NCI-H524 (cell line): ENCODE measurements at regions not wholly inside any gene's neighbourhood (a gene's known extent, or its start where the extent isn't known, plus 50 kb on each side); places are given as distances from the start of the nearest gene placed in this dataset.
"Not testable (repeated sequence)": the region's sequence is repeated elsewhere in the genome, so short reads cannot be mapped to it uniquely, and the experiment has no call there.

Source experiments
- DNase-seq, 2 experiments: peaks; one replicate each; lab custom pipeline; 2025; lab: John Stamatoyannopoulos, UW

- DNase-seq, result peak in 1 of 2 experiments; percentile 55
These were observed 545.8 kb upstream of the ARRDC3 start for GRCh38 chr5:91928754-91929521.

- no peak for DNase-seq
These were observed 544.3 kb upstream of the ARRDC3 start for GRCh38 chr5:91927439-91927838.

DNA sequence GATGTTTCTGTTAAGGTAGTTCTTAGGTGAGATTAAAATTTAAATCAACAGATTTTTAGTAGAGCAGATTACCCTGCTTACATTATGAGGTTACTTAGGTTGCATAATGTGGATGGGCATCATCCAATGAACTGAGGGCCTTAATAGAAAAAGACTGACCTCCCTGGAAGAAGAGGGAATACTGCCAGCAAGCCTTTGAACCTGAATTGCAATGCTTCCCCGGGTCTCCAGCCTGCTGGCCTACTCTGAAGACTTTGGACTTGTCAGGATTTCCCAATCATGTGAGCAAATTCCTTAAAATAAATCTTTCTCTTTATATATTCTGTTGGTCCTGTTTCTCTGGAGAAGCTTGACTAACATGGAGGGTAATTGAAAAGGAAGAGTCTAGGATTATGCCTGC, 542.1 kb upstream of the ARRDC3 start:
- no peak for DNase-seq

GRCh38 chr5:91917037-91917814, 534.1 kb upstream of the ARRDC3 start:
- DNase-seq, result not testable (repeated sequence)

GRCh38 chr5:91910655-91911054, 527.5 kb upstream of the ARRDC3 start:
- peak in 1 of 2 experiments; percentile 15 for DNase-seq

DNA sequence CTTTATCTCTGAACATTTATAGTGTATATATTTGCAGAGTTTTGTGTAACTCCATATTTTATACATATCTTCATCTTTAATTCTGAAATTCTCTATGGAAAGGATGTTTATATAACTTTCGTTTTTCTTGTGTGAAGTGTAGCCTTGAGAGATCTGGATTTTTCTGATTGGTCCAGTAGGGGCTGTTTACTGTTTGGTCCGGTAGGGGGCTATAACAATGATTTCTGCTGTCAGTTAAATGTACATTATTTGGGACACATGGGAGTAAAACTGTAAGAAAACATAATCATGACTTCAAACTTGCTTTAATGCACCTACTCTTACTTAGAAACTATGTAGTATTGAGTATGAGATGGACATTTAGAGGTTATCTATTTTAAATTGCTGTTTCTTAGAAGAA, 527.1 kb upstream of the ARRDC3 start:
- DNase-seq, result no peak

- DNase-seq, result no peak
These were observed 523.4 kb upstream of the ARRDC3 start for GRCh38 chr5:91906494-91906893.

- no peak for DNase-seq
These were observed 522.9 kb upstream of the ARRDC3 start for GRCh38 chr5:91906027-91906426.

GRCh38 chr5:91898898-91899297, 515.8 kb upstream of the ARRDC3 start:
- peak; percentile 76 to 95 for DNase-seq

DNA sequence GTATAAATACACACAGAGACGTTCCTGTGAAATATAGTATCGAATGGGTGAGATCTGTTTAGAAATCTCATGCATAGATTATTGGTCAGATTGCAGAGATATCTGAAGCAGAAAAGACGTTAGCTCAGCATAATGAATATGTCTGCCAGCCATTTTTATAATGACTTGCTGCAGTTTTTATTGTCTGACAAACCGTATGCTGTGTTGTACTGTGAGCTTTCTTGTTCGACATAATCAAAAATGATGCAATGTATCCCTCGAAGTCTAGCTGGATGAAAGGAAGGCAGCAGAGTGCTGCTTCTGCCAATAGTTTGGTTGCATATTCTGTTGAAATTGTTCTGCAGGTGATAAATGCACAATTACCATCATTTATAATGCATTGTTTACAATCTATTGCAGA, 514.9 kb upstream of the ARRDC3 start:
- no peak for DNase-seq

DNA sequence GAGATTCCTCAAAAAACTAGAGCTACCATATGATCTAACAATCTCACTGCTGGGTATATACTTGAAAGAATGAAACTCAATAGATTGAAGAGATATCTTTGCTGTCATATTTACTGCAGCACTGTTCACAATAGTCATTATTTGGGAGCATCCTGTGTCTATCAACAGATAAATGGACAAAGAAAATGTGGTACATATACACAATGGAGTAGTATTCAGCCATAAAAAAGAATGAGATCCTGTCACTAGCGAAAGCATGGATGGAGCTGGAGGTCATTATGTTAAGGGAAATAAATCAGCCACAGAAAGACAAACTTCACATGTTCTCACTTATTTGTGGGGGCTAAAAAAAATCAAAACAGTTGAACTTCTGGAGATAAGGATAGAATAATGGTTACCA, 505.7 kb upstream of the ARRDC3 start:
- DNase-seq, result no peak

GRCh38 chr5:91885291-91886265, 502.5 kb upstream of the ARRDC3 start:
- peak; percentile 87 to 97 for DNase-seq

GRCh38 chr5:91884036-91884435, 500.9 kb upstream of the ARRDC3 start:
- no peak for DNase-seq

DNA sequence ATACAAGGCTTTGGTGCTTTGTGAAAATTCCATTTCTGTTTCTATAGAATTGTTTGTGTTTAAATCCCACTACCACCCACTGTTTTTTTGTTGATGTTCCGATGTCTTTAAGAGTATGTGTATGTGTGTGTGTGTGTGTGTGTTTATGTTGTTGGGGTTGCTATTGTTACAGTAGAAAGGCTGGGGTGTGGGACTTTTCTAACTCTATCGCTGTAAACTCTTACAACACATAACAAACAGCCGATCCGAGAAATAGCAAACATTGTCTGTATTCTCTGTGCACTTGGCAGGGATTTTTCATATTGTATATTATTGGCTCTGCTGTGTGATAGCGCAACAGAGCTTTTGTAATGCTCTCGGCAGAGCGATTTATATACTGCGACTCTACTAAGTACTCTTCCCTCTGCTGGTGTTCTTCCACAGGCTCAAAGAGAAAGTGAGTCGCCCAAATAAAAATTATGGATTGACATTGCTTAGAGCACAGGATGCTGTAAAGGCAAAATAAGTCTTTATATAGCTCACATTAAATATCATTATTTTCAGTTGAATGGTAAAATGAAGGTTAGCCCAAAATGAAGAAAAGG, 492.2 kb upstream of the ARRDC3 start:
- no peak for DNase-seq

GRCh38 chr5:91867799-91868198, 484.7 kb upstream of the ARRDC3 start:
- DNase-seq, result no peak

DNA sequence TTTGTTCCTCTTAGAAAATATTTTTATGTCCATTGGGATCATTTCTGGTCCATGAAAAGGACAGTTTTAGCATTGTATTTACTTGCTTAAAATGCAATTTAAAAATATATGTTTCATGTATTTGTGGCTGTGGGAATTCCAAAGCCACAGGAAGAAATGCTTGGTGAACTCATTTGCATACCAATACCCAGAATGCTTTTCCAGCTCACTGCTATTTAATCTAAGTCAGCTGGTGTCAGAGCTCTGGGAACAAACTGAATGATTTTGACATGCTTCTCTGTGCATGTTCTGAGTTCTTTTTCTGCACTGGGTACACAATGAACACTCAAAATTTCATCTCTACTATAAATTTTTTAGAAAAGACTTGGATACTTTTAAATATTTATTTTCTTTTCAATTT, 482.8 kb upstream of the ARRDC3 start:
- DNase-seq, result no peak

GRCh38 chr5:91864962-91865361, 481.8 kb upstream of the ARRDC3 start:
- DNase-seq, result peak in 1 of 2 experiments; percentile 30

DNA sequence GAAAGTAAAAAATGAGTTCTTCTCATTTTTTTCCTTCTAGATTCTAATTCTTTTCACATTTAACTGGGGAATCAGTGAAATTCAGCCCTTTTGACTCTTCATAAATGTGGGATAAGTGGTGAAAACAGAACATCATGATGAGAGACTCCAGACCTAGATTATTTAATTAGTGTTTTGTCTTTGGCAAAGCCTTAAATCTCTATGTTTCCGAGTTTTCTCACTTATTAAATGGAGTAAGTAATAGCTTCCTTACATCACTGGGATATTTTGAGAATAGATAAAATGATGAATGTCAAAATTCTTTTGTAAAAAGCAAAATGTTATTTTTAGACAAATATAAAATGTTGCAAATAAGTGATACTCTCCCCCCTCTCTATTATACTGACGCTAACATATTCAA, 468.6 kb upstream of the ARRDC3 start:
- DNase-seq, result no peak

GRCh38 chr5:91850031-91850430, 466.9 kb upstream of the ARRDC3 start:
- DNase-seq, result no peak

DNA sequence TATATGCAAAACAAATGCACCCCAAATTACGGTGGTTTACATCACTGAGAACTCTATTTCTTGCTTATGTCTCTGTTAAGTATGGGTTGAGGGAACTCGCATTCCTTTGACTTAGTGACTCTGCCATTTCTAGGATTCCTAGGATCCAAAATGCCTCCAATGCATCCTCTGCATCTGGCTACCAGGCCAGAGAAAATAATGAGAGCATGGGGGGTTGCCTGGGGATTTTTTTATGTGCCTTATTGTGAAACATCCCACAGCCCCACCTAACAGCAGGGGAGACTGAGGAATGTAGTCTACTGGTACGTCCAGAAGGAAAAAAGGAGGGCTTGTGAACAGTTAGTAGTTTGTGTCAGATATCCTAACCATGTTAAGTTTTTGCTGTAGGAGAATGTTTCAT, 466.0 kb upstream of the ARRDC3 start:
- no peak for DNase-seq

GRCh38 chr5:91848453-91848852, 465.3 kb upstream of the ARRDC3 start:
- no peak for DNase-seq

GRCh38 chr5:91841423-91841822, 458.3 kb upstream of the ARRDC3 start:
- DNase-seq, result no peak
